IPS DF 4.7 (cell line): ENCODE measurements at regions not wholly inside any gene's neighbourhood (a gene's known extent, or its start where the extent isn't known, plus 50 kb on each side); places are given as distances from the start of the nearest gene placed in this dataset.

Source experiments
- DNase-seq: peaks from one replicate; pipeline ENCODE4 v3.0.0-alpha.2; 2013; ENCODE audit warnings: low spot score; ENCODE audit errors: extremely low read depth

GRCh38 chr11:127105593-127106541, 105.3 kb upstream of the KIRREL3 start:
- DNase-seq: no peak

DNA sequence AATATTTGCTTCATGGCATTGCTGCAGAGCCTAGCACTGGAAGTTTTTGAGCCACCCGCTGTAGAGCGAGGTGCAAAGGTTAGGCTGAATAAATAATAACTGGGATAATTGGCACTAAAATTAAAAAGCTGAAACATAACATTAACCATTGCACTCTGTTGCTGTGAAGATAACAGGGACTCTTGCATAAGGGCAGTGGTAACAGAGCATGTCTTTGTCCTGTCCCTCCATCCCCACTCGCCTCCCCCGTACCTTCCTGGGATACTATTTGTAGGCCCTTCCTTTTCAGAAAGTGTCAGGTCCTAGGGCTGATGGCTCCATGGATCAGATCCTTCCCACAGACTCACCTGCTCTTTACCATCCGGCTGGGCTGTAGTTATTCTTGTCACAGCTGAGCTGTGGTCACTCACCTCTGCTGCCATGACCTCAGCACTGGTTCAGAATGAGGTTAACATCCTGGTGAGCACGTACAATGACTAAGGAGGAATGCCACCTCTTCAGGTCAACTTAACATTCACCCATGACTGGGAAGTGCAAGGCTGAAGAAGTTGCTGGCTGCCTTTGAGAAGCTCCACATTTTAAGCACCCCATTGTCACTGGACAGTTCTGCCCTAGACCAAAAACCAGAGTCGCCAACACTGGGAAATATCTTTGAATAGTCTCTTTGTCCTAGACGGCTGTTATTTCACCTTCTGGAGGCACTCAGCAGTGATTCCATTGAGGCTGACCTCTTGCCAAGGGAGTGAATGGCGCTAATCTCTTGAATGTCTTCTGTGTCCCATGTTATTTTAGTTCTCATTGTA, 103.2 kb upstream of the KIRREL3 start:
- DNase-seq: no peak

GRCh38 chr11:127098684-127099083, 98.1 kb upstream of the KIRREL3 start:
- no peak for DNase-seq

DNA sequence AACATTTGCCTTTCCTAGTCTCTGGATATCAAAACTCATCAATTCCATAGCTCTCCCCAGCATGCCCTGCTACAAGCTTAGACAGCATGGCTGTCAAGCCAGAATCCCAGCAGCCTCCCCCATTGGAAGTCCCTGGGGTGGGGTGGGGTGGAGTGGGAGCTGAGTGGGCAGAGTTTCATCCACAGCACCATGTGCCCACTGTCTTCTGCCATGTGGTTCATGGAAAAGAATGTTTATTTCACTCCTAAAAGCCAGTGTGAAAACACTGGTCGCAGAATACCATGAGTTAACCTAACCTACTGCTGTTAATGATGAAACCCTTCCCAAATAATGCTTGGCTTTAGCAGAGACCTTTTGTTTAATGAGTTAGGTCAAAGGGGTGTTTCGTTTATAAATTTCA, 80.2 kb upstream of the KIRREL3 start:
- no peak for DNase-seq

DNA sequence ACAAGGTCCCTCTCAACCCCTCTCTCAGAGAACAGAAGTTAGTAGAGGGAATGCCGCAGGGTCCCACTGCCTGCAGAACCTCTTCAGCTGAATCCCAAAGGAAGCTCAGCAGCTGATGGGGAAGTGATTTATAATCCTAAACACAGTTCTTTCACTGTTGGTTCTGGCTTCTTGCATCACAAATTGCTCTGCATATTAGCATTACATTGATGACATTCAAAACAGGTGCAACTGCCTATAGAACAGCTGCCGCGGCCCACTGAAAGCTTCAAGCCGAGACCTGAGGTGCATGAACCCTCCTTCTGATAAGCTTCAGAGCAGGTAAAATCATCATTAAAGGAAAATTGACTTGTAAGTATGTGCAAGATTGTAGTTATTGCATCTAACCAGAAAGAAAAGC, 75.2 kb upstream of the KIRREL3 start:
- no peak for DNase-seq

DNA sequence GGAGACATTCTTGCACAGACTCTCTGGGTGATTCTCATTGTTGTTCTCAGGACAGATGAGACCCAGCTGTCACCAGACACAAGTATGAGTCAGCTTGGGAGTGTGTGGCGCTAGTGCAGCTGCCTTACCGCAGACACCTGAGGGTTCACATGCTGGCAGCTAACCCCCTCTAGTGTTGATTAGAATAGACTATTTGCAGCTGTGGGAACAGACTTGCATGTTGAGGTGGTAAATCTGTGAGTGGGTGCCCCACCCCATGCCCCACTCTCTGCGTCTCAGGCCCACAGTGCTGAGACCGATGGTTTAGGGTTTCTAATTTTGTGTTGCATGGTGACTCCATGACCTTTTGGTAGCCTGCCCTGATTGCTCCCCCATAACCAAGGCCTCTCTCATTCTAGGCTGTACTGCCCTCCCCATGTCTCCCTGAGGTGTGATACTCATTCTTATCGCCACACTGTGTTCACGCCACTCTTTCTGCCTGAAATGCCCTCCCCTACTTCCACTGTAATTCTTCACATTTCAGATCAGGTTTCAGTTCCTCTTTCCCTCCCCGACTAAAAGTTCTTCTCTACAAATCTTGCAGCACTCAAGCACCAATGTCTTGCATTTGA, 73.7 kb upstream of the KIRREL3 start:
- no peak for DNase-seq

DNA sequence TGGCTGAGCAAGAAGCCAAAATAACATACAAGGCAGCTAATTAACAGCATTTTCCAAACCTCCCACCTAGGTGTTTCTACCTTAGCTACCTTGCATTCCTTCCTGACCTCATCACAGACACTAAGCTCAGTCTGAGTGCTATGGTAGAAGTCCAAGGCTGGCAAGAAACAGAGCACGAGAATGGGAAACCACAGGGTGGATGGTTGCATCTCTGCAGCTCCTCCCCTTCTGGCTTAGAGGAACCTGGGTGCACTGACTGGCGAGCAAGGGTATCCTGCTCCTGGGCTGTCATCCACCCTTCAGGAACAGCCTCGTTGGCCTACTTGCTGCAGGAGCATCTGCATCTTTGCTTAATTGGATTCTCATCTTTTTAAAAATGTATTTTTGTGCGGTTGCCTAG, 73.1 kb upstream of the KIRREL3 start:
- DNase-seq: no peak

GRCh38 chr11:127071606-127072005, 71.0 kb upstream of the KIRREL3 start:
- no peak for DNase-seq

DNA sequence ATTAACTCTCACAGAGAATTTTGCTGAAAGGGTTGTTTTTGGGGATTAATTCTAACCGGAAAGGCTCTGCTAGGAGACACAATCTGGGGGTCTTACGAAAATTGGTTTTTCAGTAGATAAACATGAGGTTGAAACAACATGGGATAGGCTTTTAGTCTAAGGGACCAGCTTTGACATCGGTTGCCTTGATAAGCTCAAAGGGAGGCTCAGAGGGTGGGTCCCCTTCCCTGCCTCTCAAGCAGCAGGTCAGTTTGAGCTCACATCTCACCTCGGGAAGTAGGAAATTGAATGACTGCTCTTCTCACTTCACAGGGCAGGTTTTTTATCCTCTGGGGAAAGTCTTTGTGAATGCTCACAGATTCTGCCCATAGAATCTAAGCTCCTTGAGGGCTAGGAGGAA, 70.2 kb upstream of the KIRREL3 start:
- DNase-seq: no peak

- no peak for DNase-seq
Observed at GRCh38 chr11:127066401-127067090, 66.0 kb upstream of the KIRREL3 start.

DNA sequence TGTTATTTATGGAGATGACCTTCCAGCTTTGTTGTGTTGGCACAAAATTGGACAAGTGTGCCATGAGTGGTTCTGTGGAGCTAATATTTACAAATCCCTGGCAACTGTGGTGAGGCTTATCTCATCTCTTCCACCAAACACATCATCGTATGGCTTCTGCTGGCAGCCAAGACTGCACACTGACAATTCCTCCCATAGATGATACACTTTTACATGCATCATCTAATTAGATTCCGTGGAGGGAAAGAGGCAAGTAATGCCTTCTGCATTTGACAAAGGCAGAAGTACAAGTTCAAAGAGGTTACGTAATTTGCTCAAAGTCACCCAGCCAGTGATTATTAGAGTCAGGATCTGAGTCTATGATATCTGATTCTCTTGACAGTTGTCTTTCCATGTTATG, 62.7 kb upstream of the KIRREL3 start:
- no peak for DNase-seq

DNA sequence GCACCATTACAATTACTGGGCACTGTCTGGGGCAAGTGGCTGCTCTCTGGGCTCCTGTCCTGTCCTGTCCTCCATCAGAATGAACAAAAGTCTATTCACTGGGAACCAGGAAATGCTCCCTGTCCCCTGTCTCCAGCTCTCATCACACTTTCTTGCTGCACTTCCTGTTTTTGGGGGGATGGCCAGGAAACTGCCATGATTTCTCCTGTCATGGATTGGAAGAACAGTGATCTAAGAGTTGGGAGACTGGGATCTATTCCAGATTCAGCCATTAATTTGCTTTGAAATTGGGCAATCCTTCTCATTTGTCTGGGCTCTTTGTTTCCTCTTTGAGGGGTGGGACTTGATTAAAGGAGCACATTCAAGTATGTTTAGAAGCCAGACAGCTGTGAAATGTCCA, 61.4 kb upstream of the KIRREL3 start:
- no peak for DNase-seq

- DNase-seq: no peak
Observed at GRCh38 chr11:127059750-127060149, 59.2 kb upstream of the KIRREL3 start.

GRCh38 chr11:127059286-127059685, 58.7 kb upstream of the KIRREL3 start:
- no peak for DNase-seq

DNA sequence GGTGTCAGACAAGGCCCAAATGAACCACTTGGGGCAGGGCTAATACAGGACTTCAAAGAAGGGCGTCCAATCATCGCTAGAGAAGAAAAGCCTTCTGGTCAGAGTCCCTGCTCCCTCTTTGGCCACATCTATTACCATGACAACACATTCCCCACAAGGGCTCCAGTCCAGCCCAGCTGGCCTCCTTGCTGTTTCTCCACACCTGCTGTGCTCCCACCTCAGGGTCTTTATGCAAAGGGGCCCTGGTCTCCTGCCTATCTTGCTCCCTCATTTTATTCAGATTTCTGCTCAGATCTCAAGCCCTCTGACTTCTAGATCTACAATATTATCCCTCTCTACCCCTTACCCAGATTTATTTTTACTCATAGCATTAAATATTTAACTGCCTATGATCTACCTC, 58.0 kb upstream of the KIRREL3 start:
- no peak for DNase-seq

GRCh38 chr11:127057126-127057525, 56.6 kb upstream of the KIRREL3 start:
- no peak for DNase-seq

GRCh38 chr11:127056338-127056971, 55.9 kb upstream of the KIRREL3 start:
- DNase-seq: no peak

DNA sequence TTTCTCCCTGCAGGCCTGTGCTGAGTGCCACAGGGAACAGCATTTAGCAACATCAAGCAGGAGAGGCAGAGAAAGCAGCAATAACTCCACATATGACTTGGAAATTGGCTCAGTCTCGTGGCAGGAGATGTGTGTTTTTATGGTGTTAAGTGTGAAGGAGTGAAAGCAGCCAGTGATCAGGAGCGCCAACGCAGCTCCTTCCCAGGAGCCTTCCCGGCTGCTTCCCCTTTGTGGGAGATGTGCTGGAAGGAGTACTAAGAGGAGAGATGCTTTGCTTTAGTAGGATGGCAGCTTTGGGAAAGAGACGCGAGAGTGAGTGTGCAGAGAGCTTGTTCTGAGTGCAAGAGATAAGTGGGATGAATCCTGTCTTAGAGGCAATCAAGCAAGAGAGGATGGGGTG, 54.7 kb upstream of the KIRREL3 start:
- DNase-seq: no peak

DNA sequence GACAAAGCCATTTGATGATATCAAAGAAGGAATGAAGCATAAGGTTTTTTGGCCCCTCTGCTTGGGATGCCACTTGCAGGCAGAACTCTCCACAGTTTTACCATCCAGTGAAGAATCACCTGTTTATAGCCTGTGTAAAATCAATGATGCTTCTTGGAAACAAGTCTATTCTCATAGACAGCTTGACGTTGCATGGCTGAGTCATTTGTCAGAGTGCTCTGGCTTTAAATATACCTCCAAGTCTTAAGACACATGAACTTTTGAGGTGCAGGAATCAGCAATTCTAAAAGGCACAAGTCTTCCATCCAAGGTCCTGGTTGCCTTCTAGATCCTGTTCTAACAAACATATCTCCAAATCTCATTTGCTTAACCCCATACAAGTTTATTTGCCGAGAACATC, 53.6 kb upstream of the KIRREL3 start:
- DNase-seq: no peak

DNA sequence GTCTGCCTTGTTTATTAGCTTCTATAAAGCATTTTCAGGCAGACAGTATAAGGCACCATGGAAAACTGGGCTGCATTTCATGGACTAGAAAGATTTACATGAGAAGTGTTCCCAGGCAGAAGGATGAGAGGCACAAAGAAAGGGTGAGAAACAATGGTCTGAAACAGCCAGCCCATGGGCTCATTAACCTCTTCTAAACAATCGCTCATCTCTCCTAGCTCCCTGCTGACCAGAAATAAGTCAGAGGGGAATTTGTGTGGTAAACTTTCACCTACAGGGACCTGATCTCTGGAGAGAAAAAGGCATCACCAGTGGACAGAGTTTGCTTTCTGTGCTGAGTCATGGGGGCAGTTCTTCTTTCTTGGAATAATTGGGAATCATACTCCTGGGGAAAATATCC, 51.8 kb upstream of the KIRREL3 start:
- DNase-seq: no peak
